ENCODE measurements at regions not wholly inside any gene's neighbourhood (a gene's known extent, or its start where the extent isn't known, plus 50 kb on each side); places are given as distances from the start of the nearest gene placed in this dataset.

GRCh38 chr1:201602413-201603265, 63.7 kb downstream of the NAV1 start:
- H4K12ac ChIP-seq (ENCODE audit: low read depth, low read length) = no peak overlapping the region
- H3K27ac ChIP-seq (ENCODE audit: low read depth, low read length) = peak overlapping the region; percentile 56
- H3K9ac ChIP-seq (ENCODE audit: low read length) = no peak overlapping the region
- no peak overlapping the region for H3K14ac ChIP-seq (ENCODE audit: low read length)
- no peak for DNase-seq
- H2BK120ac ChIP-seq (ENCODE audit: insufficient read depth, low read length, poor library complexity) = no peak overlapping the region
- no peaks in the 10 kb centered on the region for H3K9me3 ChIP-seq (ENCODE audit: insufficient read depth, low read depth, low read length)
- H2AFZ ChIP-seq (ENCODE audit: insufficient read depth, low read length, poor library complexity) = no peak overlapping the region
- no peak overlapping the region for H2AK5ac ChIP-seq (ENCODE audit: low read length)
- whole genome bisulfite sequencing (ENCODE audit: extremely low coverage, insufficient coverage, insufficient read length) = no CpG with 5 or more reads among the region's 7 CpGs
- peaks cover 0 to 2% of the 10 kb centered on the region in 2 experiments for H3K4me1 ChIP-seq (ENCODE audit: control insufficient read depth in 1 of 2, insufficient read depth in 2 of 2, low read length in 2 of 2)
- no peak overlapping the region for H3K4ac ChIP-seq (ENCODE audit: low read depth, low read length)
- no peaks in the 10 kb centered on the region for H3K27me3 ChIP-seq (ENCODE audit: insufficient read depth, low read length)
- H3K18ac ChIP-seq (ENCODE audit: low read length) = no peak overlapping the region
- no peak overlapping the region for H2BK5ac ChIP-seq (ENCODE audit: low read depth, low read length, poor library complexity)
- H4K91ac ChIP-seq (ENCODE audit: low read depth, low read length) = no peak overlapping the region
- H3K23ac ChIP-seq (ENCODE audit: low read length) = no peak overlapping the region
- peaks cover 7 to 19% of the 10 kb centered on the region in 2 experiments for H3K36me3 ChIP-seq (ENCODE audit: control insufficient read depth in 1 of 2, insufficient read depth in 2 of 2, low read length in 2 of 2)
- H3K4me3 ChIP-seq (ENCODE audit: low read depth, low read length) = no peak overlapping the region
- H3K4me2 ChIP-seq (ENCODE audit: low read length) = no peak overlapping the region
- H2BK12ac ChIP-seq (ENCODE audit: low read length) = no peak overlapping the region
- no peaks in the 10 kb centered on the region for H3K79me1 ChIP-seq (ENCODE audit: low read length)
- H3K79me2 ChIP-seq (ENCODE audit: control insufficient read depth, insufficient read depth, low read length, poor library complexity) = no peaks in the 10 kb centered on the region
- no peak overlapping the region for H4K8ac ChIP-seq (ENCODE audit: low read depth, low read length)

- no peak overlapping the region for H2AFZ ChIP-seq (ENCODE audit: insufficient read depth, low read length, poor library complexity)
- no CpG with 5 or more reads among the region's 8 CpGs for WGBS (ENCODE audit: extremely low coverage, insufficient coverage, insufficient read length)
Measured at GRCh38 chr1:201603613-201604232, 64.8 kb downstream of the NAV1 start.

GRCh38 chr1:201605385-201606010, 66.6 kb downstream of the NAV1 start:
- no CpG with 5 or more reads among the region's 3 CpGs for WGBS (ENCODE audit: extremely low coverage, insufficient coverage, insufficient read length)
- H3K9me3 ChIP-seq (ENCODE audit: insufficient read depth, low read depth, low read length) = no peaks in the 10 kb centered on the region
- H3K4ac ChIP-seq (ENCODE audit: low read depth, low read length) = no peak overlapping the region
- H2BK120ac ChIP-seq (ENCODE audit: insufficient read depth, low read length, poor library complexity) = no peak overlapping the region
- H2BK12ac ChIP-seq (ENCODE audit: low read length) = no peak overlapping the region
- no peak overlapping the region for H3K9ac ChIP-seq (ENCODE audit: low read length)
- H3K14ac ChIP-seq (ENCODE audit: low read length) = no peak overlapping the region
- no peak overlapping the region for H3K27ac ChIP-seq (ENCODE audit: low read depth, low read length)
- H3K4me1 ChIP-seq (ENCODE audit: control insufficient read depth in 1 of 2, insufficient read depth in 2 of 2, low read length in 2 of 2) = no peaks in the 10 kb centered on the region
- H2BK5ac ChIP-seq (ENCODE audit: low read depth, low read length, poor library complexity) = no peak overlapping the region
- H3K36me3 ChIP-seq (ENCODE audit: control insufficient read depth in 1 of 2, insufficient read depth in 2 of 2, low read length in 2 of 2) = peaks cover 13 to 22% of the 10 kb centered on the region in 2 experiments
- no peak overlapping the region for H2AK5ac ChIP-seq (ENCODE audit: low read length)
- H3K79me1 ChIP-seq (ENCODE audit: low read length) = no peaks in the 10 kb centered on the region
- H3K23ac ChIP-seq (ENCODE audit: low read length) = no peak overlapping the region
- H4K8ac ChIP-seq (ENCODE audit: low read depth, low read length) = no peak overlapping the region
- no peak for DNase-seq
- no peak overlapping the region for H3K18ac ChIP-seq (ENCODE audit: low read length)
- no peak overlapping the region for H3K4me3 ChIP-seq (ENCODE audit: low read depth, low read length)
- no peak overlapping the region for H4K12ac ChIP-seq (ENCODE audit: low read depth, low read length)
- no peak overlapping the region for H2AFZ ChIP-seq (ENCODE audit: insufficient read depth, low read length, poor library complexity)
- H3K79me2 ChIP-seq (ENCODE audit: control insufficient read depth, insufficient read depth, low read length, poor library complexity) = no peaks in the 10 kb centered on the region
- H3K27me3 ChIP-seq (ENCODE audit: insufficient read depth, low read length) = no peaks in the 10 kb centered on the region
- no peak overlapping the region for H3K4me2 ChIP-seq (ENCODE audit: low read length)
- no peak overlapping the region for H4K91ac ChIP-seq (ENCODE audit: low read depth, low read length)

More at GRCh38 chr1:201603613-201604232, 64.8 kb downstream of the NAV1 start:
- Histone ChIP-seq H4K12ac (ENCODE audit: low read depth, low read length) (no peak overlapping the region), H3K14ac (ENCODE audit: low read length) (no peak overlapping the region), H3K4me1 (ENCODE audit: control insufficient read depth in 1 of 2, insufficient read depth in 2 of 2, low read length in 2 of 2) (no peaks in the 10 kb centered on the region), H3K4ac (ENCODE audit: low read depth, low read length) (peak overlapping the region; percentile 23), H3K27ac (ENCODE audit: low read depth, low read length) (no peak overlapping the region), H3K9ac (ENCODE audit: low read length) (no peak overlapping the region), H3K9me3 (ENCODE audit: insufficient read depth, low read depth, low read length) (no peaks in the 10 kb centered on the region), H2BK12ac (ENCODE audit: low read length) (no peak overlapping the region), H3K18ac (ENCODE audit: low read length) (no peak overlapping the region), H3K23ac (ENCODE audit: low read length) (no peak overlapping the region), H3K79me2 (ENCODE audit: control insufficient read depth, insufficient read depth, low read length, poor library complexity) (no peaks in the 10 kb centered on the region), H4K8ac (ENCODE audit: low read depth, low read length) (no peak overlapping the region), H3K36me3 (ENCODE audit: control insufficient read depth in 1 of 2, insufficient read depth in 2 of 2, low read length in 2 of 2) (peaks cover 13 to 20% of the 10 kb centered on the region in 2 experiments), H2BK5ac (ENCODE audit: low read depth, low read length, poor library complexity) (no peak overlapping the region), H2BK120ac (ENCODE audit: insufficient read depth, low read length, poor library complexity) (no peak overlapping the region), H4K91ac (ENCODE audit: low read depth, low read length) (no peak overlapping the region), H3K4me3 (ENCODE audit: low read depth, low read length) (no peak overlapping the region), H2AK5ac (ENCODE audit: low read length) (no peak overlapping the region), H3K4me2 (ENCODE audit: low read length) (no peak overlapping the region), H3K27me3 (ENCODE audit: insufficient read depth, low read length) (no peaks in the 10 kb centered on the region), H3K79me1 (ENCODE audit: low read length) (no peaks in the 10 kb centered on the region)
- DNase-seq = no peak

- H3K4ac ChIP-seq (ENCODE audit: low read depth, low read length) = no peak overlapping the region
- no peak overlapping the region for H2AK5ac ChIP-seq (ENCODE audit: low read length)
- no peaks in the 10 kb centered on the region for H3K4me1 ChIP-seq (ENCODE audit: control insufficient read depth in 1 of 2, insufficient read depth in 2 of 2, low read length in 2 of 2)
- no peak for DNase-seq
- H3K27me3 ChIP-seq (ENCODE audit: insufficient read depth, low read length) = no peaks in the 10 kb centered on the region
- WGBS (ENCODE audit: extremely low coverage, insufficient coverage, insufficient read length) = no CpG with 5 or more reads among the region's 3 CpGs
- H3K79me2 ChIP-seq (ENCODE audit: control insufficient read depth, insufficient read depth, low read length, poor library complexity) = no peaks in the 10 kb centered on the region
- no peak overlapping the region for H3K18ac ChIP-seq (ENCODE audit: low read length)
- H2AFZ ChIP-seq (ENCODE audit: insufficient read depth, low read length, poor library complexity) = no peak overlapping the region
- H3K9me3 ChIP-seq (ENCODE audit: insufficient read depth, low read depth, low read length) = no peaks in the 10 kb centered on the region
- H3K9ac ChIP-seq (ENCODE audit: low read length) = no peak overlapping the region
- H2BK5ac ChIP-seq (ENCODE audit: low read depth, low read length, poor library complexity) = no peak overlapping the region
- H2BK12ac ChIP-seq (ENCODE audit: low read length) = no peak overlapping the region
- peaks cover 13 to 19% of the 10 kb centered on the region in 2 experiments for H3K36me3 ChIP-seq (ENCODE audit: control insufficient read depth in 1 of 2, insufficient read depth in 2 of 2, low read length in 2 of 2)
- no peak overlapping the region for H3K23ac ChIP-seq (ENCODE audit: low read length)
- no peak overlapping the region for H4K8ac ChIP-seq (ENCODE audit: low read depth, low read length)
- H3K79me1 ChIP-seq (ENCODE audit: low read length) = no peaks in the 10 kb centered on the region
- no peak overlapping the region for H3K27ac ChIP-seq (ENCODE audit: low read depth, low read length)
- H4K12ac ChIP-seq (ENCODE audit: low read depth, low read length) = no peak overlapping the region
- H3K14ac ChIP-seq (ENCODE audit: low read length) = no peak overlapping the region
- no peak overlapping the region for H3K4me3 ChIP-seq (ENCODE audit: low read depth, low read length)
- no peak overlapping the region for H4K91ac ChIP-seq (ENCODE audit: low read depth, low read length)
- no peak overlapping the region for H2BK120ac ChIP-seq (ENCODE audit: insufficient read depth, low read length, poor library complexity)
- no peak overlapping the region for H3K4me2 ChIP-seq (ENCODE audit: low read length)
Measured at GRCh38 chr1:201606096-201606495, 67.2 kb downstream of the NAV1 start.
